Adrenal gland (tissue), 5 donors: ENCODE measurements at regions not wholly inside any gene's neighbourhood (a gene's known extent, or its start where the extent isn't known, plus 50 kb on each side); places are given as distances from the start of the nearest gene placed in this dataset.

ENCODE experiments used
- CTCF ChIP-seq, 6 experiments: fragments of 450-650 bp in 4 of 6; fragments of 200-600 bp in 2 of 6; sonication (generic) in 1 of 6; IDR thresholded peaks; 1 replicate in 5 of 6; 2 replicates in 1 of 6; pipeline versions ENCODE4 v1.5.1 to v1.8.0; 2016 to 2021; ENCODE audit warnings: antibody characterized with exemption in 6 of 6, mild to moderate bottlenecking in 2 of 6, moderate library complexity in 1 of 6
- POLR2A ChIP-seq, 2 donors: fragments of 450-650 bp; IDR thresholded peaks; one replicate each; pipeline ENCODE4 v1.6.1; 2017; ENCODE audit warnings: antibody characterized with exemption in 2 of 2, mild to moderate bottlenecking in 2 of 2, moderate library complexity in 1 of 2
- donor health status: DM: no; HTN: no; CAD: no.

- TF ChIP-seq CTCF (IDR thresholded peaks at IDR 0.05) (no peak), POLR2A (IDR thresholded peaks at IDR 0.05) (no peak)
These were observed 117.1 kb downstream of the TBXT start for GRCh38 chr6:166050559-166050958.
